Tibial nerve (tissue), 4 donors: ENCODE measurements at regions not wholly inside any gene's neighbourhood (a gene's known extent, or its start where the extent isn't known, plus 50 kb on each side); places are given as distances from the start of the nearest gene placed in this dataset.

ENCODE experiments used
- EP300 ChIP-seq, 2 donors: sonication (generic); formaldehyde crosslinking; IDR thresholded peaks; one replicate each; pipeline ENCODE4 v1.6.1; 2017; ENCODE audit warnings: antibody characterized with exemption in 2 of 2, mild to moderate bottlenecking in 1 of 2
- TF ChIP-seq, protein P1 (sequence below), 5 experiments: fragments of 200-600 bp in 3 of 5; fragments of 450-650 bp in 2 of 5; sonication (generic) in 3 of 5; IDR thresholded peaks; one replicate each; pipeline ENCODE4 v1.5.1; 2016 to 2019; ENCODE audit warnings: antibody characterized with exemption in 5 of 5, mild to moderate bottlenecking in 3 of 5, moderate library complexity in 2 of 5

- TF ChIP-seq, protein P1, sequence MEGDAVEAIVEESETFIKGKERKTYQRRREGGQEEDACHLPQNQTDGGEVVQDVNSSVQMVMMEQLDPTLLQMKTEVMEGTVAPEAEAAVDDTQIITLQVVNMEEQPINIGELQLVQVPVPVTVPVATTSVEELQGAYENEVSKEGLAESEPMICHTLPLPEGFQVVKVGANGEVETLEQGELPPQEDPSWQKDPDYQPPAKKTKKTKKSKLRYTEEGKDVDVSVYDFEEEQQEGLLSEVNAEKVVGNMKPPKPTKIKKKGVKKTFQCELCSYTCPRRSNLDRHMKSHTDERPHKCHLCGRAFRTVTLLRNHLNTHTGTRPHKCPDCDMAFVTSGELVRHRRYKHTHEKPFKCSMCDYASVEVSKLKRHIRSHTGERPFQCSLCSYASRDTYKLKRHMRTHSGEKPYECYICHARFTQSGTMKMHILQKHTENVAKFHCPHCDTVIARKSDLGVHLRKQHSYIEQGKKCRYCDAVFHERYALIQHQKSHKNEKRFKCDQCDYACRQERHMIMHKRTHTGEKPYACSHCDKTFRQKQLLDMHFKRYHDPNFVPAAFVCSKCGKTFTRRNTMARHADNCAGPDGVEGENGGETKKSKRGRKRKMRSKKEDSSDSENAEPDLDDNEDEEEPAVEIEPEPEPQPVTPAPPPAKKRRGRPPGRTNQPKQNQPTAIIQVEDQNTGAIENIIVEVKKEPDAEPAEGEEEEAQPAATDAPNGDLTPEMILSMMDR (IDR thresholded peaks at IDR 0.05) = no peak
- TF ChIP-seq EP300 (IDR thresholded peaks at IDR 0.05) = no peak
Measured at GRCh38 chr10:60485025-60485424, 95.3 kb upstream of the ANK3 start.
